KOPT-K1 (cell line): ENCODE measurements at regions not wholly inside any gene's neighbourhood (a gene's known extent, or its start where the extent isn't known, plus 50 kb on each side); places are given as distances from the start of the nearest gene placed in this dataset.
"Not testable (repeated sequence)": the region's sequence is repeated elsewhere in the genome, so short reads cannot be mapped to it uniquely, and the experiment has no call there.

ENCODE experiments used
- H3K27ac ChIP-seq: fragments of 200-600 bp; sonication (generic); 2 replicates; pipeline ENCODE4 v1.5.1; 2016; ENCODE audit warnings: antibody characterized with exemption, mild to moderate bottlenecking, low read depth, low read length; ENCODE audit not compliant: poor library complexity, severe bottlenecking
- H3K36me3 ChIP-seq: fragments of 200-600 bp; sonication (generic); 2 replicates; pipeline ENCODE4 v1.5.1; 2017; ENCODE audit warnings: antibody characterized with exemption, mild to moderate bottlenecking, low read length, moderate library complexity; ENCODE audit not compliant: insufficient read depth
- H3K9me3 ChIP-seq: fragments of 200-600 bp; sonication (generic); 2 replicates; pipeline ENCODE4 v1.5.1; 2017; ENCODE audit warnings: antibody characterized with exemption, low read length, mild to moderate bottlenecking; ENCODE audit not compliant: insufficient read depth, poor library complexity, severe bottlenecking

DNA sequence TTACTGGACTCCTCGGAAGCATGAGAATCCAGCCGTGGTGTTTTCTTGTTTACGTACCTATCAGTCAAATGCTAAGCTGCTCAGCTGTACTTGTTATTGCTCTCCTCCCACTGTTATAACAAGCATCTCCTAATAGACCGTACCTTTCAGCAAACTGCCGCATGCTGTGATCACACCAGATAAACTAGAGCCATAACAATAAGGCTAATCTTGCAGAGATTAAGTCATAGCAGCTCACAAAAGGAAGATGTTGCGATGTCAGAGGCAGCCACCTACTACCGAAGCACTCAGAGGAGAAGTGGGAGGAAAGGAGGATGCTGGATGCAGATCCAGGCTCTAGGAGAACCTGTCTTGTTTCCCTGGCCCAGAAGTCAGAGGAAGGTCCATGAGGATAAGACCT, 196.0 kb downstream of the GALC start:
- H3K9me3 ChIP-seq, result no peaks in the 10 kb centered on the region
- H3K36me3 ChIP-seq, result no peaks in the 10 kb centered on the region
- no peak overlapping the region for H3K27ac ChIP-seq

DNA sequence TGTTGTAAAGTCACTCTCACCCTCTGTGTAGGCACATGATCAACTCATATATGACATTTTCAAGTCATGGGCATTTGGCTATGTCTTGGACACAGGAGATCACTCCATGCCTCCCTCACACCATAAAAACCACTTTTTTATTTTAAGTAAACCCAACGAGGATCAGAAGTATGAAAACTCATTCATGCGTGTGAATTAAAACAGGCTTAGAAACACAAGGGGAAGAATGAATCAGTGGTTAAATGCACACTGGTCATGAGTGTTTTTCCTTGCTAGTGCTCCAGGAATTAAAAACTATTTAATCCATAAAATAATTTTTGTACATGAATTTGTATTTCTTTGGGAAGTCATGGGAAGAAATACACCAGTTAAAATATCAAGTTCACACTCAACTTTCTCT, 198.4 kb downstream of the GALC start:
- no peaks in the 10 kb centered on the region for H3K9me3 ChIP-seq
- no peak overlapping the region for H3K27ac ChIP-seq
- H3K36me3 ChIP-seq, result no peaks in the 10 kb centered on the region

DNA sequence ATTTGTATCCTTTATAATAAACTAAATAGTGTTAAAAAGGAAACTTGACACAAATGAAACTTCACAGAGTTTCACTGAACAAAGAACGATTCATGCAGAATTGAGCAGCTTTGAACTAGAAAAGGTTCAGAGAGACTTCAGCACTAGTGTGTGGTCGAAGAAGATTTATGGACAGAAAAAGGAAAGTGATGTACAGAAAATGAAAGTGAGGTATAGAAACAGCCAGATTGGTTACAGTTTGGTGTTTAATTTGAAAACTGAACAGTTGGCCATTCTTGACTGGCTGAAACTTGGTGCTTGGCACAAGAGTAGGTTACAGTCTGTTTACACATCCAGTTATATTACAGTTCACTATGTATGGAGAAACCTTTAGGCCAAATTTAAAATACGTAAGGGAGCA, 207.1 kb downstream of the GALC start:
- Histone ChIP-seq H3K27ac (no peak overlapping the region), H3K9me3 (no peaks in the 10 kb centered on the region), H3K36me3 (no peaks in the 10 kb centered on the region)

DNA sequence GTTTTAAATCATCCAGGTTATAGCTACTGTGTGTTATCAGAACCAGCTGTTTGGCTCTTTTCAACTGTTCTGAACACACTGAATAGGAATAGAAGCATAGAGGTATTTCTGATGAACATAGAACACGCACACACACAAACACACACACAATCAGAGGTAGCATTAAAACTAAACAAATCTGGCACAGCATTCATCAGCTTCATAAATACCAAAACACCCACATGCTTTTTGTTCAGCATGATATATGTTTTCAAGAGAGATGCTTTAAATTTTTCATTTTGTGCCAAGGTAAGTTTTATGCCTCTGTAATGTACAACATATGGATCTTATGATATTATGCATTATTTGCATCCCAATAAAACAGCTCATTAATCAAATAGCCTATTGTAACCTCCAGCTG, 208.6 kb downstream of the GALC start:
- Histone ChIP-seq H3K36me3 (no peaks in the 10 kb centered on the region), H3K9me3 (no peaks in the 10 kb centered on the region), H3K27ac (no peak overlapping the region)

DNA sequence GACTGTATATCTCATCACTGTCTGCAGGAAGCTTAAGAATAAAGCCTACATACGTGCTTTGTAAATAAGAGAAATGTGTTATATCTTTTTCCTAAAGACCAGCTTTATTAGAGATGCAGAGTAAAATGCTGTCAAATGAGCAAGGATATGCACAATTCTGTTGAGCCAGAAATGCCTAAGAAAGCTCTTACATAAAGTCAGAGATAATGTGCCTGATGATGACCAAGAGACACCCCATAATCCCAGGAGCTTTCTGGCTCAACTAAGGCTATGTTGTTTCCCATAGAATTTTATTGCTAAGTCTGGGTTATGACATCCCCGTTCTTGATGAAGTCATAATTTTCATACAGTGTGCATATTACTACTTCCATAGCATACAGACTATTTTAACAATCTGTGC, 209.9 kb downstream of the GALC start:
- H3K9me3 ChIP-seq, result no peaks in the 10 kb centered on the region

DNA sequence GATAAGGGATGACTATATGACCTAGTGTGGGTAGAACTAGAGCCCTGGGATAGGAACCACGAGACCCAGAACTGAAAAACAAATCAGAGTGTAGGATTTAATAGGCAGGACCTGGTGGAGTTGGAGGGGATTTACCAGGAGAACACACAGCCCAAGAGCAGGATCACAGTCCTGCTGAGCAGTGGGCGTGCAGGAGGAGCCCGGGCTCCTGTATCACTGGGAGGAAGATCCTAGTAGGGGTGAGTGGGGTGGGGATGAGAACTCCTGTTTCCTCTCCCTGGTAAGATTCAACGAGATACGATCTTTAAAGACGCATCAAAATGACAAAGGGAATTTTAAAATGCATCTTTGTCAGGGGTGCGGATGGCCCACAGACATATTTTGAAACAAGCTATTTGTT, 220.1 kb downstream of the GALC start:
- Histone ChIP-seq H3K9me3 (no peaks in the 10 kb centered on the region), H3K36me3 (no peaks in the 10 kb centered on the region), H3K27ac (no peak overlapping the region)

More for the DNA sequence above, 209.9 kb downstream of the GALC start:
- Histone ChIP-seq H3K36me3 (no peaks in the 10 kb centered on the region), H3K27ac (no peak overlapping the region)

DNA sequence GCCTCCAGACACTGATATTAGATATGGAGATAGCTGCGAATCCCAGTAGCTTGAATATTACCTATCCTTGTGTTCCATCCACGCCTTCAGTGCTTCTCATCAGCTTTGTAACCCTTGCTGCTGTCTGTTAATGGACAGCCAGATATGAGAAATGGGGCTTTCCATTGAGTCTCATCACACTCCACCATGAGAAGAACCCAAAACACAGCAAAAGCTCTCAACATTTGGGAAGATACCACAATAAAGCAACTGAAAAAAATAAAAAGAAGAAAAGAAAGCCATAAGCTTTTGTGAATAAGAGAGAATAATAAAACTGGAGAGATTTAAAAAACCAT, 225.4 kb downstream of the GALC start:
- H3K27ac ChIP-seq, result no peak overlapping the region

DNA sequence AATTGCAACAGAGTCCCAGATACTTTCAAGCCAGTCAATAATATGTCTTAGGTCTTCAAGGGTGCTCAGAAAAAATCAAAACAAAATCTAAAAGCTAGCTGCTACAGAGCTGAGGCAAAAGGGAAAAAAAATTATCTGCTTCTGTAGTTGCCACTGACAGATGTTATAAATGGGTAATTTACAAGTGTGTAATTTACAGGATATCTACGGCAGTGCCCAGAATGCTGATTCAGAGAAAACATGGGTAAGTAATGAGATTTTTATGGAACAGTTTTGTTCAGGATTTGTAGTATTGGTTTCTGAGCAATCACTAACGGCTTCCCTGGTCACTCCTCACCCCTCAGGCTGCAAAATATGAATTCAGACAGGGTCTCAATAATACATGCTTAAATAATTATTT, 234.1 kb downstream of the GALC start:
- Histone ChIP-seq H3K9me3 (no peaks in the 10 kb centered on the region), H3K27ac (no peak overlapping the region), H3K36me3 (no peaks in the 10 kb centered on the region)

More for the DNA sequence above, 225.4 kb downstream of the GALC start:
- H3K9me3 ChIP-seq, result no peaks in the 10 kb centered on the region
- H3K36me3 ChIP-seq, result no peaks in the 10 kb centered on the region

DNA sequence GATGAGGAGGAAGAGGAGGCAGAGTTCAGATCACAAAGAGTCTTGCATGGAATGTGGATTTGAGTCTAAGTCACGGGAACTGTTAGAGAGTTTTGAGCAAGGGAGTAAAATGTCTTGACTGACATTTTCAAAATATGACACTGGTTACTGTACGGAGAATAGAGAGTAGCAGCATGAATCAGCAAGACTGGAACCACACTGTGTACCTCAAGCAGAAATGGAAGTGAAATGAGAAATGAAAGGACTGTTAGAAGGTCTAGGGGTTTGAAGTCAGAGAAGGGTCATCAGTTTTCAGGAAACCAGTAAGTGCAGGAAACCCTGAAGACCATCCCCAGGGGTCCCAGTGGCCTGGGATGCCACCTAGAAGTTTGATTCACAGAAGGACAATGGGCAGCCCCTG, 236.3 kb downstream of the GALC start:
- no peaks in the 10 kb centered on the region for H3K36me3 ChIP-seq
- H3K27ac ChIP-seq, result no peak overlapping the region
- no peaks in the 10 kb centered on the region for H3K9me3 ChIP-seq

DNA sequence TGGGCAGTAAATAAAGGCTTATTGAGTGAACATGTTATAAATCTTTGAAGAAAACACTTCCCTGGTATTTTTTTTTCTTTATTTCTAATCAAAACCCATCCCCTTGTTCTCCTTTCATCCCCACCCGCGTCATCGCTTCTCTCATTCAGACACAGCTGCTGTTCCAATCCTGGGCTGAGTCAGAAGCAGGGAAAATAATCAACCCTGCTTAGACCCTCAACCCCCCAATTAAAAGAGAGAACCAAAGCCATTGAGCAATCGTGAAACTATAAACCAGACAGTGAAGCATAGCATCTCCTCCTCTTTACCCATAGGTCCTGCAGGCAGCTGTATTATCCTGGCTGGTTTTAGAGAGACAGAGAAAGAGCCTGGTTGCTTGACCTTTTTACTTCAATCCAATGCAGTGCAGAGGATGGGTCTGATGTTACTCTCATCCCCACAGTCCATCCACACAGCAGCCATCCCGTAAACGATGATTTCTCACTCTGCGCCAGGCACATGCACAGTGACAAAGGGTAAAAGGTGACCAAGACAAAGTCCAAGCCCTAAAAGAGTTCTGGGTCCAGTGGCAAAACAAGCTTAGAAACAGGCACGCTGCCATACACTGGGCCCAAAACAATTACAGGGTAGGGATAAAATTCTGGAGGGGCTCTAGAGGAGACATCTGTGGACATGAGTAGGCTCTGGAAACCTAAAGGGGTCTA, 238.3 kb downstream of the GALC start:
- no peak overlapping the region for H3K27ac ChIP-seq
- H3K9me3 ChIP-seq, result no peaks in the 10 kb centered on the region
- no peaks in the 10 kb centered on the region for H3K36me3 ChIP-seq

DNA sequence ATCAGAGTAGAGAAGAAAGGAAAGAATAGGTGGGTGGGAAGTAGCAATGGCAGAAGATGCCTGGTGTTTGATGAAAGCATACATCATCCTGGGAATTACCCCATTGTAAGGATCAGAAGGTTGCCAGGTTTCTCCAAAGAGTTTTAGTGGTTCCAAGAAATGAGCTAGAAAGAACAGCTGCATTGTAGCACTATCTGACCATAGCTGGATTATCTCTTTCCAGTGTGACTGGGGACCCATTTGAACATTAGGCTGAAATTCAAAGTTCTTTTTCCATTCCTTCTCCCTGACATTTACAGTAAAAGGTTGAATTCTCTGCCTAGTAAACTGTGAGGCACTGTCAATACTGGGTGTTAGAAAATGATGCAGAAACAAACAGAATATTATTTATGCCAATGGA, 244.4 kb downstream of the GALC start:
- Histone ChIP-seq H3K27ac (no peak overlapping the region), H3K36me3 (no peaks in the 10 kb centered on the region), H3K9me3 (no peaks in the 10 kb centered on the region)

DNA sequence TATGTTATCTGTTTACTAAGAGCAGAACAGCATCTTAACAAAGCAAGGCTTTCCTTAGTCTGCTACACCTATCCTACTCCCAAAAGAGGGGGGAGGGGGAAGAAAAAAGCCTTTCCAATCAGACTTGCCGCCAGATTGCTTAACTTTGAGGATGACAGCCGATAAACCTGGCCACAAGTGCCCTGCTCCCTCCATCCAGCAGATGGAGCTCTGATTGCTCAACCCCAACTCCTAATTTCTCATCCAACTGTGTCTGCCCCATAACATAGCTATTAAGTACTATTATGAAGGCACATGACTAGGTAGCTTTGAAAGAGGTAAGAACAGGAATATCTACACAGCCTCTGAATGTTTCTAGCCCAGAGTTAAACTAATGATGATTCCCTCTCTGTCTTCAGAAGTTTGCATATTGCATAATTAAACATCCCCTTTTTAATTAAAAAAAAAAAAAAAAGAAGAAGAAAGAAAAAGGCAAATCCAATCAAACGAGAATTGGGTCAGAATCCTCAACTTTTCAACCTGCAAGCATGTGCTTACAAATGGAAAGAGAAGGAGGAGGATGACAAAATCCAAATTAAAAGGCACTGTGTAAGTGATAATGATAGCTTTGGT, 247.4 kb downstream of the GALC start:
- no peaks in the 10 kb centered on the region for H3K9me3 ChIP-seq
- no peak overlapping the region for H3K27ac ChIP-seq
- H3K36me3 ChIP-seq, result no peaks in the 10 kb centered on the region

DNA sequence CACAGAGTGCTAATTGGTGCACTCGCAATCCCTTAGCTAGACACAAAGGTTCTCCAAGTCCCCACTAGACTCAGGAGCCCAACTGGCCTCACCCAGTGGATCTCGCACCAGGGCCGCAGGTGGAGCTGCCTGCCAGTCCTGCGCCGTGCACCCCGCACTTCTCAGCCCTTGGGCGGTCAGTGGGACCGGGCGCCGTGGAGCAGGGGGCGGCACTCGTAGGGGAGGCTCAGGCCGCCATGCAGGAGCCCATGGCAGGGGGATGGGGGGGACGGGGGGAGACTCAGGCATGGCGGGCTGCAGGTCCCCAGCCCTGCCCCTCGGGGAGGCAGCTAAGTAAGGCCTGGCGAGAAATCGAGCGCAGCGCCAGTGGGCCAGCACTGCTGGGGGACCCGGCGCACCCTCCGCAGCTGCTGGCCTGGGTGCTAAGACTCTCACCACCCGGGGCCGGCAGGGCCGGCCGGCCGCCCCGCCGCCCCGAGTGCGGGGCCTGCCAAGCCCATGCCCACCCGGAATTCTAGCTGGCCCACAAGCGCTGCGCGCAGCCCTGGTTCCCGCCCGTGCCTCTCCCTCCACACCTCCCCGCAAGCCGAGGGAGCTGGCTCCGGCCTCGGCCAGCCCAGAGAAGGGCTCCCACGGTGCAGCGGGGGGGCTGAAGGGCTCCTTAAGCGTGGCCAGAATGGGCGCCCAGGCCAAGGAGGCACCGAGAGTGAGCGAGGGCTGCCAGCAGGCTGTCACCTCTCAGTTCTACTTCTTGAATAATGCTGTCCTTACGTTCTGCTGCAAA, 258.2 kb downstream of the GALC start:
- not testable (repeated sequence) for H3K9me3 ChIP-seq, H3K27ac ChIP-seq, H3K36me3 ChIP-seq

DNA sequence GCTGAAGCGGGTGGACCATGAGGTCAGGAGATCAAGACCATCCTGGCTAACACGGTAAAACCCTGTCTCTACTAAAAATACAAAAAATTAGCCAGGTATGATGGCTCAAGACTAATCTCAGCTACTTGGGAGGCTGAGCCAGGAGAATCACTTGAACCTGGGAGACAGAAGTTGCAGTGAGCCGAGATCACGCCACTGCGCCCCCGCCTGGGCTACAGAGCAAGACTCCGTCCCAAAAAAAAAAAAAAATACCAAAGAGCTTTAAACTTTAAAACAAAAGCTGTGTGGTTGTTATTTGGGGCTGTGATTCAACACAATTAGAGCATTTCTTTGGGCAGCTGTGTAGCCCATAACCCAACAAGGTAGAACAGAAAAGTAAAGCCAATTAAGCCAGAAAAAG, 259.9 kb downstream of the GALC start:
- H3K36me3 ChIP-seq, H3K27ac ChIP-seq, H3K9me3 ChIP-seq: not testable (repeated sequence)

DNA sequence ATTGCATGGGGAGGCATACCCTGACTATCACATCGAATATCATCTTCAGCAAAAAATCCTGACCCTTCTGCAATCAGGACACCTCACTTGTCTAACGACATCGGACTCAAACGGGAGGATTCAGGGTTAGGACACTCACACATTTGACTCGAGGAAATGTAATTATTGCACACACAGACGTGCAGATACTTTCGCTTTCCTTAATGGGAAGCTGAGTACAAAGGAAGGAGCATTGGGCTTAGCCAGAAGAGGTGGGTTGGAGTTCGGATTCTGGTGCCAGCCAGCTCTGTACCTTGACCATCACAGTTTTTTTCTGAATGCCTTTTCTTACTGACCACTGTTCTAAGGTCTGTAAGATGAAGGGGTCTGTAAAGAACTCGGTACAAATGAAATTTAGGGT, 260.4 kb downstream of the GALC start:
- no peaks in the 10 kb centered on the region for H3K9me3 ChIP-seq
- H3K27ac ChIP-seq, result no peak overlapping the region
- no peaks in the 10 kb centered on the region for H3K36me3 ChIP-seq

DNA sequence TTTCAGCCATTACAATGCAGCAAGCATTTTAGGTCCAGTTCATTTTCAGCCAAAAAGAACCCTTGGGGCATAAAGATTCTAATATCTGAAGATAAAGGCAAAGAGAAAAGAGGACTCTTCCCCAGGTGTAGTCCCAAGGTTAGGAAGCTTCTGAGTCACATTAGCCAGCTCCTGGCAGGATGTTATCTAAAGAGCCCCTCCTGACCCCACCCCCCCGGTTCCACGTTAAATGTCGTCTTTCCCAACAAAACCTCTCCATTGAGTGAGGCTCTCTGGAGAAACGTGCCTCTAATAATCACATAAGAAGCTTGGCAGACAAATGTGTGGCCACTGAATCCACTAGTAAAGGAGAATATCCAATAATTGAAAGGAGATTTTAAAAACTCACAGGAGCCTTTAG, 267.7 kb downstream of the GALC start:
- no peaks in the 10 kb centered on the region for H3K9me3 ChIP-seq
- no peak overlapping the region for H3K27ac ChIP-seq
- no peaks in the 10 kb centered on the region for H3K36me3 ChIP-seq
